Stimulated activated CD8-positive, alpha-beta memory T cell treated with anti-CD3 and anti-CD28 coated beads, Interleukin-15, amount 100 ng/mL, for 48 hours (primary cell): ENCODE measurements at regions not wholly inside any gene's neighbourhood (a gene's known extent, or its start where the extent isn't known, plus 50 kb on each side); places are given as distances from the start of the nearest gene placed in this dataset.
"Not testable (repeated sequence)": the region's sequence is repeated elsewhere in the genome, so short reads cannot be mapped to it uniquely, and the experiment has no call there.

Experiments used
- DNase-seq, 2 donors: peaks; one replicate each; pipeline ENCODE4 v3.0.0-alpha.2; 2020; ENCODE audit warnings: low read depth in 2 of 2

DNA sequence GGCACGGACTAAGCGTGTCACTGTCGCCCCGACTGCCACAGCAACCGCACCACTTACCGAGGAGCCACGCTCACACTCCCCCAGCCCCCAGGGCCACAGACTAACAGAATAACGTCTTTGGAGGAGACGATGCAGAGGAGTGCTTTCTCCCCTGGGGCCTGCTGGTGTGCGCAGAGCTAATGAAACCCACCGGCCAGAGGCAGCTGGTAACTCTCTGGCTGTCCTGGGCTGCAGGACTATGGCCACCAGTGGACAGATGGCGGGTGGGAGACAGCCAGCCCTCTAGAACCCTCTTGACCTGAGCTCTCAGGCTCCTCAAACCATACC is 228.0 kb downstream of the DLL1 start:
- no peak for DNase-seq

DNA sequence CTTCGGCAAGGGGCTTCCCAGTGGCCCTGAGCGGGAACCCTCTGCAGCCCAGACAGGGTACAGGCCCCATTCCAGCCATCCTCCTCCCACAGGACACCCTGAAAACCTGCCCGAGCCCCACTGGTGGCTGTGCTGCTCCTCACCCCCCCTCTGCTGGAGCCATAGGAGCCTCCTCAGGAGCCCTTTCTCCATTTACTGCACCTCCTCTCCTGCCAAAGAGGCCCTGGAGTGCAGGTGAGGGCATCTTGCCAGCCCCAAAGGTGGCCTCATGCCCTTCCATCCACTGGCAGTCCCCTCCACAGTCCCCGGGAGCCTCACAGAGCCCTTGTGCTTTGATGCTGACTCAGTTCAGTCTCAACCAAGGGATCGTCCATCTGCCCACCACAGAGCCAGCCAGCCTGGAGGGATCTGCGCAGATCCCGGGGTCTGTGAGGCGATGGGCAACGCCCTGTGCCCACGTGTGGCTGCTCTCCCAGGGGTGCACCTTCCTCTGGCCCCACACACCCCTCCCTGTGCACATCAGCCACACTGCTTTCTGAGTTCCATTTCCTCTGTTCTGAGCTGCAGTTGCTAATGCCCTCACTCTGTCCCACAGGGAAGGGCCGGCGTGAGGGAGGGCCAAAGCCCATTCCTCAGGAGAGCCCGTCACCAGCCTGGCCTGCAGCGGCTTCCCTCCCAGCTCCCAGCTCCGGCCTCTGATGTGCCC is 228.5 kb downstream of the DLL1 start:
- no peak for DNase-seq

DNA sequence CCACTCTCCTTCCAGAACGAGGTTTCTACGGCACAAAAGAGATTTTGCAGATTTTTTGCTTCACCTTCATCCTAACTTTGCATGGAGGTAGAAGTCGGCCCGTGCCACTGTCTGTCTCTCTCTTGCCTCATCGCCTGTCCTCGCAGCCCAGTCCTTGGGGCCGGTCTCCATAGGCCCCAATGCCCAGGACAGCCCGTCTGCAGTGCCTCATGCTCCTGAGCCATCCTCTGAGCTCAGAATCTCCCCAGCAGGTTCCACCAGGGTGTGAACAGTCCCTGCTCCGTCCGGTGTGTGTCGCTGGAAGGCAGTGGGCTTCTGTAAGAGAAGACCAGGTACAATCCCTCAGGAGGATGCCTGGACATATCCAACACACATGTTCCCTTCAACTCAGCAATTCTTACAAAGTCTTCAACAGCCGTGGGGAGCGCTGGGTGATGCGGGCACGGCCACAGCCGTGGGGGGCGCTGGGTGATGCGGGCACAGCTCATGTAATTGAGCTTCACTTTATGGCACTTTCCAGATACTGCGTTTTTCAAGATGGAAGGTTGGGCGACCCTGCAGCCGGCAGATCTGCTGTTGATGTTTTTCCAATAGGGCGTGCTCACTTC is 231.9 kb downstream of the DLL1 start:
- no peak for DNase-seq

DNA sequence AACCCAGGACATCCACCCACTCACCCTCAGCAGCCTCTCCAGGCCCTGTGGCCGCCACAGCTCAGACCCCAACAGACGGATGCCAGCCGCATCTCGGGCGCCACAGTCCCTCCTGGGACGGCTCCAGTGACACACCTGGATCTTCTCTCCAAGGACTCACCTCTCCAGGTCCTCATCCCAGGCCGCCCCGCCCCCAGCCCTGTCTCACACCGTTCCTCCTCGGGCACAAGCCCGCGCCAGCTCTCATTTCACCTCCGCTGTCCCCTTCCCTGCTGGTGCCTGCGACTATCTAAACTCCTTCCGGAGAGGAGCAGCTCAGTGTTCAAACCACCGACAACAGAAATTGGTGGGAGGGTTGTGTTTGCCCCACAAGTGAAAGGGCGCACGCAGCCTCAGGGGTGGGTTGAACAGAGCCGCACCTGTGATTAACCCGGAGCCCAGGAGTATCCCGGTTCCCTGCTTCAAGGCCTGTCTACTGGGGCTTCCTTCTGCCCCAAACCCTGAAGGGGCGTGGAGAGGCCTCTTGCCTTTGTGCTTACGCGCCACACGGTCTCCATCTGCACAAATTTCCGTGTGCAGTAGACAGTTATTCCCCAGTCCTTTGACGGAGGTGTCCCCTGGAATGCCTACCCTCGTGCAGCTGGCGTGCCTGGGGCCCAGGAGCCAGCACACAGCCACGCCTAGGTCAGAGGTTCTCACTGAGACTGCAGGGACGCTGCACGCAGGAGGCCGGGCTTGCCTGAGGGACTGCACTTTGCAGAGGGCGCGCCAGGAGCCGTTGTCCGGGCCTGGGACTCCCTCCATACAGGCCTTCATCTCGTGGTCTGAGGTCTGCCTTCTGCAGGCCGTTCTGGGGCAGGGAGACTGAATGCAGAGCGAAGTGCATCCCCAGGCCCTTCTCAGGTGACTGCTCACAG is 232.7 kb downstream of the DLL1 start:
- no peak for DNase-seq

DNA sequence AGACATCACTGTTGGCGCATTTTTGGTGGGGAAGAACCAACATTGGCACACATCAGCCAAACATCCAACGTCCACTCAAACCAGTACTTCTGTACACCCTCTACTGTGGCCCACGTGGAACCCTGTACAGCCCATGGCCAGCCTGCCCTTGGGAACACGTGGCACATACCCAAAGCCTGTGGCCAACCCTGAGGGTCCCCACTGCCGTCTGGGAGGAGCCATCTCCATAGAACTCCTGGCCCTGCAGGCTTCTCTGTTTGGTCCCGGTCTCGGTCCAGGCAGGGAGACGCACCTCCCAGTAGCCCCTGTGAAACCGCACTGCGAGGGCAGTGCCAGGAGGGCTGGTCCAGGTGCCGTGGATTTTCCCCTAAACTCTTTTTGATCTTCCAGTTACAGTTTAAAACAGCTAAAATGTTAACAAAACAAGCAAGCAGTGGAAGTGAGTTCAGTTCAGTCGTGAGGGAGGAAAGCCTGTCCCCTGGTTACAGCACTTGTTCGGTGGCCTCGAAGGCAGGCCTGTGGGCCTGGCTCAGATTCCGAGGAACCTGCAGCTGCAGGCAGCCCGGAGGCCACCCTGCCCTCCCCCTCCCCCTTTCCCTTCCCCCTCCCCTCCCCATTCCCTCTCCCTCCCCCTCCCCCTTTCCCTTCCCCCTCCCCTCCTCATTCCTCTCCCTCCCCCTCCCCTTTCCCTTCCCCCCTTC is 233.7 kb downstream of the DLL1 start:
- DNase-seq = no peak

DNA sequence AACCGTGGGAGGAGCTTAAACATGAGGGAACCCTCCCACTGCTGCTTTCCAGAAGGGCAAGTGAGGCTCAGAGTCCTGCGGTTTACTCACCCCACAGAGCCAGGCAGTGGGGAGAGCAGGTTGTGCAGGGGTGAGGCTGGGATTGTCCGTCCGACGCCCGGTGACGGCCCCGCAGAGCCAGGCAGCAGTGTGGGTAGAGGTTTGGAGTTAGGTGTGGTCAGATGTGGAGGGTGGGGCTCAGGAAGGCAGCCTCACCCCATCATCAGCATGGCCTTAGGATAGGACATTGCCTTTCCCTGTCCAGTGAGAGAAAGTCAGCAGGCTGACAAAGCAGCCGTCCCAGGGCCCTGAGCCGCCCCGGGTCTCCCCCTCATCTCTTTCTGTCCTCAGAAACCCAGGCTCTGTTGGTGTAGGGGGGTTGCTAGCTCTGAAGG is 234.6 kb downstream of the DLL1 start:
- no peak for DNase-seq

DNA sequence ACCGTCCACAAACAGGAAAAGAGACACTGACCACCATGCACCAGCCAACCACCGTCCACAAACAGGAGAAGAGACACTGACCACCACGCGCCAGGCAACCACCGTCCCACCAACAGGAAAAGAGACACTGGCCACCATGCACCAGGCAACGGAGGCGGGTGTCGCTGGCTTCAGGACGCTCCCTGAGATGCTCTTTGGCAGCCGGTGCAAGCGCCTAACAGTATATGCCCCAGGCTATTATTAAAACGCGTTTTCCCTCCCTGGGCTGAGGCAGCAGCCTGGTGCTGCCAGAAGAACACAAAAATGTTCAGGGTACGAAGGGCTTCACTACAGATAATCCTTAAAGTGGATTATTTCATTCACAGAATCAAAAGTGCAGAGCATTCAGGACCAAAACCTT is 235.1 kb downstream of the DLL1 start:
- not testable (repeated sequence) for DNase-seq

DNA sequence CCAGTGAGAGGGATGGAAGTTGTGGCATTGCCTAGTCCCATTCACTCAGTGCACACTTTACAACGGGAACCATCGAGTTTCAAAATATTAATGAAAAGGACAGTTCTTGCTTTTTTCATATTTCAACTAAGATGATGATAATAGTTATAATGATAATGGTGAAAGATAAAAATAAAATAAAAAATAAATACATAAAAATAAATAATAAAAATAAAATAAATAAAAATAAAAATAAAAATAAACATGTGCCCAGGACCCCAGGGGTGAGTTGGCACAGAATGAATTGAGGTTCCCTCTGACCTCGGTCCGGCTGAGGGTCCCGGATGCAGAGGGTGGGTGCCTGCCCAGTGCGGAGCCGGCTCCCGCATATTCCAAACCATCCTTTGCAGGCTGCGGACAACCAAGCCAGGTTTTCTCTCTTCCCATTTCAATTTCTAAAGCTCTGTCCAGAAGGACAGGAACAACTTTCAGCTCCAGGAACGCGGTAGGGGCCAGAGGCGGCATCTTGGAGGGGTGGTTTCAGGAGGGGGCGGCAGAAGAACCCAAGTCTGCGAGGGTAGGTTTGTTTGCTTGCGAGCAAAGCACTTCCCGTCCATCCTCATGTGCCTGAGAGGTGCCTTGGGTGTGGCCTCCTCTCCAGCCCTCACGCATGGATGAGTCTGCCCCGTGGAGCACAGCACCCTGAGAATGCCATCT is 236.8 kb downstream of the DLL1 start:
- no peak for DNase-seq

DNA sequence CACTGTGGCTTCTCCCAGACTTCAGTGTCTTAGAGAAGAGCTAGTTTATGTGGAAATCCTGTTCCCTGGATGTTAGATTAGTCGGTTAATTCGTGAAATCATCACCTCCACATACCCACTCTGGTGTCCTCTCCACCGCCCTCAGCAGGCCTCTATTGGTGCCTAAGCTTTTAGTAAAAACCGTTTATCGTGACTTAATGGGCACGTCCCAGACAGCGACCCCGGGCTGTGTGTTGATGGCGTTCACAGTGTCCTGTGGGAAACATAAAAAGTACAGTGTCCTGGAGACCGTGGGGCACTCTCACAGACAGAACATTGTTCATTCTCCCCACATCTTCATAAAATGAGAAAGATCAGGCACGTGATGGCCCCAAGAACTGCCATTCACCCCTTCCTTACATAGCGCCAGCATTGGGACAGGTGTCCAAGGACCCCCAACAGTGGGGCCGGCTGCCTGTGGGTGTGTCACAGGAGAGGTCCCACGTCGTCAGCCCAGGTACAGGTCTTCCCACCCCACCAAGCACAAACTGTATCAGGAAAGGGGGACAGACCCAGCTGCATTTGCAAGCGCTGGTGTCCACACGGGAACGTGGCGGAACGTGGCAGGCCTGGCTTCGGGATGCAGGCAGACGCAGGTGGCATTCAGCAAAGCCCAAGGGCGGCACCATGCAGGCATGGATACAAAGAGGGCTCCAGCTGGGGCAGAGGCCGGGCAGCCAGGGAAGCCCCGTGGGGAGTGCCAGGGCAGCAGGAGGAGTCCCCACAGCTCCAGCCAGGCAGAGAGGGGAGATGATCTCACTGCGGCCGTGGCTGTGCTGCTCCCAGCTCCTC is 237.7 kb downstream of the DLL1 start:
- DNase-seq = no peak

DNA sequence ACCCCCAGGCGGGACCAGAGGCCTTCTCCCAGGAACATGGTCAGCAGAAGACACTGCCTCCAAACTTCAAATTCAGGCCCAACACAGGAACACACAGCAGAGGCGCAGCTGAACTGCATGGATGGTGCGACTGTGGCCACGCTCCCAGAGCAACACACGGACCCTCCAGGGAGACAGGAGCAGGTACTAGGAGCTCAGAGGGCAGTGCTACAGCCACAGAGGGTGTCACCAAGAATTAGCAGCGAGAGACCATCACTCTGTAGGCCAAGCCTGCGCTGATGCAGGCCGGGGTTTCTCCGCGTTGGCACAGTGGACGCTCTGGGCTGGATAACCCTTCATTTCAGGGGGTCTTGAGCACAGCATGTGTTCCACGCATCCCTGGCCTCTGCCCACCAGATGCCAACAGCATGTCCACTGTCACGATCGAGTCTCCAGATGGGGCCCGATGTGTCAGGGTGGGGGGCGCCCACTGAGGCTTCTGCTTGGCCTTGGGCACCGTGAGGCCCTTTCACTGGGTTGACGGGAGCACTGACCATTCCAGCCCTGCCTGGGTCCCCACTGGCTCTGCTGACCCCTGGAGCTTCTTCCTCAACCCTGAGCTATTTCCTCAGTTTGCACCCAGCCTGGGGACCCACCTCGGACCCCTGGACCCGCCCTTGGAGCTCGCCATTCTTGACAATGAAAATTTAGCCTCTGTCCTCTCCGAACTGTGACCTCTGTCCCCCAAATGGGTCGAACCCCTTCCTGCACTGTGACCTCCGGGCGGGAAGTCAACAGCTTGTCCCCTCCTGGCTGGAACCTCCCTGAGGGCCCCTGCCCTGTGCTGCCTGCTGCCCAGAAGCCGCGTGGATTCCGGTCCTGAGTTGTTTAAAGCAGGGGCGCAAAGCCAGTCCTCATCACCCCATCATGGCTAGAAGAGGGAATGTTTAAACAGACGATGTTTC is 239.4 kb downstream of the DLL1 start:
- no peak for DNase-seq

DNA sequence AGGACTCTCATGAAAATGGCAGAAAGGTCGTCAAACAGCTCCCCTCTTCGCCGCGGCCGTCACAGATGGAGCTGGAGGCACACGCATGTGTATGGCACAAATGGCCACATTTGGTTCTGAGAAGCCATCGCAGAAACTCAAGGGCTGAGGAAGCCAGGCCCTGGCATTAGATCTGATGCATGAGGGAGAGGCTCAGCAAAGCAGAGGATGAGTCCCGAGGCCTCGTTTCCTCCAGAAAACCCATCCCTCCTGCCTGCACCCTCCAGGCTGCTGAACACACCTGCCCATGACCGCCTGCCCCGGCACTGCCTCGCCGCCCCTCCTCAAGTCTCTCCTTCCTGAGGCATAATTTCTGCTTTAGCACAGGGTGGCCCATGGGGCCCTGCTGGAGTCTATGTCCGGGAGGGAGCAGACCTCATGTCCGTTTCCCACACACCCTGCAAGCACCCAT is 240.3 kb downstream of the DLL1 start:
- DNase-seq = no peak

DNA sequence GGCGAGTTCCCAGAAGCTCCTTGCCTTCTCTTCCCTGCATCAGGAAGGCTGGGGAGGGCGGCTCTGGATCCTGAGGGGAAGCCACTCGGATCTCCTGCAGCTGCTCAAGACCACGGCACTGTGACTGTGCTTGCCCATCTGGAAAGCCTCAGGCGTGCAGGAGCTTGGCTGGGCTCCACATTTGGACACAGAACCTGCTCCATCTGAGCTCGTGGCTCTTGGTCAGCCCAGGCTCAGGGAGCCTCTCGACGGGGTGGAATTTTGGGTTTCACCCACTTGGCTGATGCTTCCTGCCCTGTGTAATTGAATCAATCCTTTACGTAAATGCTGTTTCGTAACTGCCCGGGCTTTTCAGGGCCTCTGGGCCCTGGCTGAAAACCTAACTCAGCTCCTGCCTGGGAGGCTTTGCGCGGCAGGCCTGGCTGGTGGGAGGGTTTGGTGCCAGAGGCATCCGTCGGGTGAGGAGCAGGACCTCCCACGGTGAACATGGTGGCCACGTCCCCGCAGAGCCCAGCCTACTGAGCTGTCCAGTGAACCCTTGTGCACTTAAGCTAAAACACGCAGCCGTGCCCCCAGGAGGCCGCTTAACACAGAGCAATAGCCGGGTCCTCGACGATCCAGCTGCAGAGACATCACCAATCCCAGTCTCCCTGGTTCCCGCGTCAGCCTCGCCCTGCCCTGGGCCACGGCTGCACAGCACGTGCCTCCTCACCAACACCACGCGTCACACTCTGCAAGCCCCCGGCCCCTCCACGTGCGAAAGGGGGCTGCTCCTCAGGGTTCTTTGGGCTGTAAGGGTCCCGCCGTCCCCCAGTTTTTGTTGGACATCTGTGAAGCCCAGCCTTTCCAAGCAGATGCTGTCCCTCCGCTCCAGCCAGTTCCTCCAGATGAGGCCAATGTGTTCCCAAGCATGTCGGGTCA is 241.0 kb downstream of the DLL1 start:
- DNase-seq = no peak

DNA sequence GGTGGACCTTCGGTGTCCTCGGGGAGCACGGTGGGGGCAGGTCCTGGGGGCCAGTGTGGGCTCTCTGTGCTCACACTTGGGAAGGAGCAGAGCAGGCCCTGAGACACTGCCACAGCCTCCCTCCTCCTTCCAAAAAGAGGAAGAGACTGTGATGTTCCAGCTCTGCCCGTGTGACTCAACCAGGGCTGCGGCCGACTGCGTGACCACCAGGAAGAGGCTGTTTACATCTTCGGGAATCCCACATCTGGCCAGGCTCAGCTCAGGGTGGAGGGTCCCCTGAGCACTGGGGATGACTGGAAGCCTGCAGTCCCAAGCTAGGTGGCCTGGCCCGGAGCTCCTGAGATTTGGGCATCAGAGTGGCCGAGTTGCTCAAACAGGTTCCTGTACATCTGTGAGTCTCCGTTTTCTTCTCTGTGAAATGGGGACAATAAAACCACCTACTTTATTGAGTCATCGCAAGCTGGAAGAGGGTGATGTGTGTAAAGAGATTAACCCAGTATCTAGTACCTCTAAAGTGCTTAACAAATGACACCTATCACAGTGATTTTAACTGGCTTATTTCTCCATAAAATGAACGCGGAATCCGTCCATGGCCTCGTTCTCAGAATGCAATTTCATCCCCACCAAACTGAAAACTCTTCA is 242.1 kb downstream of the DLL1 start:
- no peak for DNase-seq

DNA sequence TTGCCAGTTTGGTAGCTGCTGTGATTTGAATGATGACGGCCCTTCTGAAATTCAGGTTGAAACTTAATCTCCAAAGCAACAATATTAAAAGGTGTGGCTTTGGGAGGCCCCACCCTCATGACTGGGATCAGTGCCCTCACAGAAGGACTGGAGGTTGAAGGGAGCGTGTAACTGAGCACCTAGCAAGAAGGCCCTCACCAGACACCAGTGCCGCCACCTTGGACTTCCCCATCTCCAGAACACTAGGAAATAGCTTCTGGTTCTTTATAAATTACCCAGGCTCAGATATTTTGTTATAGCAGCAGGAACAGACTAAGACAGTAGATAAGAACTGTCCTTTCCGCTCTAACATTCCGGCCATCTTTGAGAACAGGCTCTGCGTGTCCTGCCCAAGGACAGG is 243.1 kb downstream of the DLL1 start:
- no peak for DNase-seq

DNA sequence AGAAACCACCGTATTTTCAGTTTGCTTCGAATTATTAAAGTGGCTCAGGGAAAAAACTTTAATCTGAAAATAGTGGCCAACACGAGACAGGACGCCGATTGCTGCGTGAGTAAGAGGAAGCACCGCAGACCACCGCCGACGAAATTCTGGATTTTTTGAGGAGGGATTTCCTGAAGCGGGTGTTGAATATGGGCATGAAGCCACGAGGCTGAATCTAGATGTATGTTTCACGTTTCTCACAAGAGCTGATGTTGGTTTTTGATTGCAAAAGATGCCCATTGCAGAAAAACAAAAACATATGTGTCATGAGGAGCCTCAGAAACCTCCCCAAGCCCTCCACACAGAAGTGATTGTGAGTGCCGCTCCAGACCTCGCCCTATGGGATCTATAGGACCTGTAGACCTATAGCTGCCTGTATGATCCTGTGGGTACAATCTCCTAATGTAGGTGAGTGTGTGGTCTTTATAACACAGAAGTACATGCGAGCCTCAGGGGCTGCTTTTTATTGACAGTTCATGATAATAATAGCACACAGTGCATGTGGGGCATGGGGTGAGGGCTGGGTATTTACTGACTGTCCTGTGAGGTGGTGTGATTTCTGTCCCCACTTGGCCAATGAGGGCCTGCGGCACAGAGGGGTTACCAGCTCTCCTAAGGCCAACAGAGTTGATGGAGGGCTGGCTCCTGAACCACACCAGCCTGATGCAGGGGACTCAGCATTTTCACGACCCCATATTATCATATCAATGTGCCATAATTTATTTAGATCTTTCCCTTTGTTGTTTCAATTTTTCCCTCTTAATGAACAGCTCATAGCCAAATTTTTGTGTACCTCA is 243.9 kb downstream of the DLL1 start:
- DNase-seq = no peak

DNA sequence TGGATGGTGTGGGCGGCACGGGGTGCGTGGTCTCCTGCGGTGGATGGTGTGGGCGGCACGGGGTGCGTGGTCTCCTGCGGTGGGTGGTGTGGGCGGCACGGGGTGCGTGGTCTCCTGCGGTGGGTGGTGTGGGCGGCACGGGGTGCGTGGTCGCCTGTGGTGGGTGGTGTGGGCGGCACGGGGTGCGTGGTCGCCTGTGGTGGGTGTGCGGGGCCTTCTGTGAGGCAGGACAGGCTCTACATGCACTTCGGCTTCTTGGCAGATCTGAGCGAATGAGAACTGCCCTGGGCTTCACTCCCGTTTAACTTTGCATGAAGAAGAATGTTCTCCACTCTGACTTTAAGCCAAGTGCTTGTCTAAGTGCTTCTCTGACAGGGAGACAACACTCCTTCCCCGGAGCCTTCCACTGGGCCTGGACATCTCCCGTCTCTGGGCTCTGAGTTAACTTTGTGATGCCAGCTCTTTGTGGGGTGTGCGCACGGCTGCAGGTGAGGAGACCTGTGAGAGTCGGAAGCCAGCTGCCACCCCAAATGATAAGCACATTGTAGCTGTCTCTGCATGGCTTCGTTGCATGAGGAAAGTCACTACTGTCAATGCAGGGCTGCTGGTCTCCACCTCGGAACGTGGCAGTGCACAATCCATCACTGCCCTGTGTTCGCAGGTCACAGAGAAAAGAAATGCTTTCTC is 244.8 kb downstream of the DLL1 start:
- no peak for DNase-seq
